Activated B cell treated with CpG ODN at 0.5 μM for 24 hours (primary cell): ENCODE measurements at regions not wholly inside any gene's neighbourhood (a gene's known extent, or its start where the extent isn't known, plus 50 kb on each side); places are given as distances from the start of the nearest gene placed in this dataset.

ENCODE experiments used
- ATAC-seq: fragments of 200-7000 bp; cut with Tn5 transposase; one replicate; pipeline ENCODE4 v1.10.0; 2021; ENCODE audit warnings: low read depth, mild to moderate bottlenecking, moderate library complexity
- CTCF ChIA-PET: fragments of 350-600 bp; sonication (Branson Sonifier 250); formaldehyde crosslinking; loops from one replicate; lab custom pipeline; 2021; ENCODE audit warnings: antibody characterized with exemption; lab: Charles Lee
- POLR2A ChIA-PET: fragments of 350-600 bp; sonication (Branson Sonifier 250); formaldehyde crosslinking; loops from one replicate; lab custom pipeline; 2021; ENCODE audit warnings: antibody characterized with exemption; lab: Charles Lee
- DNase-seq: peaks from one replicate; pipeline ENCODE4 v3.0.0; 2022
- H3K27ac Mint-ChIP-seq: one replicate; pipeline ENCODE4 v1.8.0; 2020; ENCODE audit warnings: mixed read lengths
- H3K27me3 Mint-ChIP-seq: one replicate; pipeline ENCODE4 v1.8.0; 2021; ENCODE audit warnings: mixed read lengths
- H3K36me3 Mint-ChIP-seq: one replicate; pipeline ENCODE4 v1.8.0; 2021; ENCODE audit warnings: low read depth, mixed read lengths
- H3K4me1 Mint-ChIP-seq: one replicate; pipeline ENCODE4 v1.8.0; 2021; ENCODE audit warnings: mixed read lengths
- H3K4me3 Mint-ChIP-seq: one replicate; pipeline ENCODE4 v1.8.0; 2020; ENCODE audit warnings: mild to moderate bottlenecking, mixed read lengths
- H3K9me3 Mint-ChIP-seq: one replicate; pipeline ENCODE4 v1.8.0; 2020; ENCODE audit warnings: mixed read lengths
- CTCF ChIP-seq: fragments of 200-600 bp; IDR thresholded peaks from one replicate; pipeline ENCODE4 v1.8.0; 2022; ENCODE audit warnings: antibody characterized with exemption, mild to moderate bottlenecking
- intact Hi-C: fragments of 100-400 bp; cut with micrococcal nuclease; formaldehyde crosslinking; loops from one replicate; pipeline ENCODE4 v1.15.1; 2024

DNA sequence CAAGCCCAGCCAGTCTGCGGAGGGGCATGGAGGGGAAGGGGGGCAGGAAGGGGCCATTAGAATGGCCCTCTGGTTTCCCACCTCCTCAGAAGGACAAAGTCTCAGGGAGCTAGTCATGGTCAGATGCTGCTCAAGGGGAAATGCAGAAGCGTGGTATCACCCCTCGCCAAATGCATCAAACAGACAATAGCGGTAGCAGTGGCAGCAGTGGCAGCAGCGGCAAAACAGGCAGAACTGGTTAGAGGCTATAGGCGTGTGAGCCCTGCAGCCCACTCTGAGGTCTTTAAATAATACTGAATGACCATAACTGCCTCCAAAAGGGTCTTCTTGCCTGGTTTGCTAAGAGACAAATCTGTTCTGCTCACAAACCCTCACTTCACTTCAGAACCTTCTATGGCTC, 186.7 kb downstream of the TFAP2C start:
- H3K9me3 Mint-ChIP-seq: peaks cover 3% of the 10 kb centered on the region
- ChIA-PET CTCF (no interaction called here), POLR2A (no interaction called here)
- TF ChIP-seq CTCF: no peak
- no peak overlapping the region for H3K4me3 Mint-ChIP-seq
- no peak for ATAC-seq
- intact Hi-C loops: no loop called here
- no peaks in the 10 kb centered on the region for H3K36me3 Mint-ChIP-seq
- H3K4me1 Mint-ChIP-seq: no peaks in the 10 kb centered on the region
- no peaks in the 10 kb centered on the region for H3K27me3 Mint-ChIP-seq
- no peak overlapping the region for H3K27ac Mint-ChIP-seq
- DNase-seq: no peak

- intact Hi-C loops: no loop called here
- no peak for ATAC-seq
- POLR2A ChIA-PET: no interaction called here
These were observed 187.2 kb downstream of the TFAP2C start for GRCh38 chr20:56816349-56816748.

DNA sequence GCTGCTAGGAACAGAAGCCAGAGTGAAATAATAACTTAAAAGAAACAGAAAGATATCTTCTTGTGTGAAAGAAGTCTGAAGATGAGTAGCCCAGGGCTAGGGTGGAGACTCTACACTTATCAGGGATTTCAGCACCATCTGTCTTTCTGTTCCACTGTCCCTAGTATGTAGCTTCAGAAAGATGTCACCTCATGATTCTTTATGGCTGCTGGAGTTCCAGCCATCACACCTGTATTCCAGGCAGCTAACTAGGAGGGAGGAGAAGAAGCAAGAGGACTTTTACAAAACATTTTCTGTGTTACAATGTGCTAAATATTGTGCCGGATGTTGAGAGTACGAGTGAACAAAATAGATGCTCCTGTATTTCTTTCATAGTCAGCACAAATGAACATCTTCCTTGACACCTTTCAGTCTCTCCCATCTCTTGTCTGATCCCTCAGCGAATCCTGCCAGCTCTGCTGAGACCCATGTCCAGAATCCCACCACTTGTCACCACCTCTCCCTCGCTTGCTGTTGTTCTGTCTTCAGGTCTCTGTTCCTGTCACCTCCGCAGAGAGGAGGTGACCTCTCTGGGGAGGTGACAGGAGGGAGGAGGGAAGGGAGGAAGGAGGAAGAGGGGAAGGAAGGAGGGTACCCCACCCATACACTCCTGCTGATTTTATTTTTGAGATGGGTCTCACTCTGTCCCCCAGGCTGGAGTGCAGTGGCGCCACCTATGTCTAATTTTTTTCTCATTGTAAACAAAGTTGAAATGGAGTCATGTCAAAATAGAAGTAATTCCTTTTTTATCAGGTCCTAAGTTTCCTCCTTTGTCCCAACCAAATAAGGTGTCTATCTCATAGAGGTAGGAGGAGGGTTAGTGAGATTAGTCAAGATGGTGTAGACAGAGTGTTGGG, 188.9 kb downstream of the TFAP2C start:
- ChIA-PET POLR2A (no interaction called here), CTCF (no interaction called here)
- H3K36me3 Mint-ChIP-seq: no peaks in the 10 kb centered on the region
- H3K4me3 Mint-ChIP-seq: no peak overlapping the region
- intact Hi-C loops: no loop called here
- no peak overlapping the region for H3K27ac Mint-ChIP-seq
- no peaks in the 10 kb centered on the region for H3K4me1 Mint-ChIP-seq
- H3K27me3 Mint-ChIP-seq: peaks cover 3% of the 10 kb centered on the region
- TF ChIP-seq CTCF: no peak
- ATAC-seq (no peak), DNase-seq (no peak)
- peaks cover 3% of the 10 kb centered on the region for H3K9me3 Mint-ChIP-seq

More at GRCh38 chr20:56816349-56816748, 187.2 kb downstream of the TFAP2C start:
- CTCF ChIA-PET: no interaction called here
- Mint-ChIP-seq H3K27ac (no peak overlapping the region), H3K4me3 (no peak overlapping the region), H3K4me1 (no peaks in the 10 kb centered on the region), H3K27me3 (peaks cover 2% of the 10 kb centered on the region), H3K9me3 (peaks cover 3% of the 10 kb centered on the region), H3K36me3 (no peaks in the 10 kb centered on the region)
- DNase-seq: no peak
- TF ChIP-seq CTCF: no peak

GRCh38 chr20:56820984-56821383, 191.9 kb downstream of the TFAP2C start:
- H3K4me3 Mint-ChIP-seq: no peak overlapping the region
- intact Hi-C loops: no loop called here
- ChIA-PET CTCF (no interaction called here), POLR2A (no interaction called here)
- no peaks in the 10 kb centered on the region for H3K36me3 Mint-ChIP-seq
- H3K9me3 Mint-ChIP-seq: peaks cover 3% of the 10 kb centered on the region
- H3K27ac Mint-ChIP-seq: no peak overlapping the region
- DNase-seq (no peak), ATAC-seq (no peak)
- TF ChIP-seq CTCF: no peak
- H3K4me1 Mint-ChIP-seq: no peaks in the 10 kb centered on the region
- H3K27me3 Mint-ChIP-seq: peaks cover 3% of the 10 kb centered on the region

- DNase-seq: no peak
- no peak overlapping the region for H3K27ac Mint-ChIP-seq
- no peaks in the 10 kb centered on the region for H3K36me3 Mint-ChIP-seq
- no peak overlapping the region for H3K4me3 Mint-ChIP-seq
- intact Hi-C loops: no loop called here
- POLR2A ChIA-PET: no interaction called here
- no peak for TF ChIP-seq CTCF
- H3K9me3 Mint-ChIP-seq: peaks cover 3% of the 10 kb centered on the region
- peaks cover 15% of the 10 kb centered on the region for H3K27me3 Mint-ChIP-seq
- CTCF ChIA-PET: no interaction called here
- ATAC-seq: no peak
- no peaks in the 10 kb centered on the region for H3K4me1 Mint-ChIP-seq
These were observed 197.2 kb downstream of the TFAP2C start for GRCh38 chr20:56826306-56826704.
